ENCODE measurements at regions not wholly inside any gene's neighbourhood (a gene's known extent, or its start where the extent isn't known, plus 50 kb on each side); places are given as distances from the start of the nearest gene placed in this dataset.

GRCh38 chr1:82110366-82111254 lies 309.9 kb downstream of the ADGRL2 start:
- no peaks in the 10 kb centered on the region for H3K27me3 ChIP-seq
- WGBS, 2 donors = 44 to 53% methylated on average over 4 of the region's 4 CpGs
- TF ChIP-seq CTCF (IDR thresholded peaks at IDR 0.05) (no peak), POLR2A (IDR thresholded peaks at IDR 0.05) (no peak)
- H3K27ac ChIP-seq = no peak overlapping the region
- H3K9me3 ChIP-seq = no peaks in the 10 kb centered on the region
- intact Hi-C loops (cut with DNase I) = no loop called here
- no peak overlapping the region for H3K4me3 ChIP-seq
- peaks cover 0 to 4% (median 0%) of the 10 kb centered on the region in 3 donors for H3K4me1 ChIP-seq
- DNase-seq = no peak
- H3K36me3 ChIP-seq = no peaks in the 10 kb centered on the region

GRCh38 chr1:82108843-82109242 lies 308.1 kb downstream of the ADGRL2 start:
- whole genome bisulfite sequencing, 2 donors = 50 to 86% methylated on average over 2 to 3 of the region's 3 CpGs
- DNase-seq = no peak
- Histone ChIP-seq H3K4me1 (peaks cover 0 to 4% (median 0%) of the 10 kb centered on the region in 3 donors), H3K9me3 (no peaks in the 10 kb centered on the region), H3K27me3 (no peaks in the 10 kb centered on the region), H3K27ac (no peak overlapping the region), H3K4me3 (no peak overlapping the region), H3K36me3 (no peaks in the 10 kb centered on the region)
- intact Hi-C loops (cut with DNase I) = no loop called here
- no peak for TF ChIP-seq POLR2A (IDR thresholded peaks at IDR 0.05)
- no peak for TF ChIP-seq CTCF (IDR thresholded peaks at IDR 0.05)

GRCh38 chr1:82106672-82107071 lies 305.9 kb downstream of the ADGRL2 start:
- Histone ChIP-seq H3K4me1 (peaks cover 0 to 4% (median 0%) of the 10 kb centered on the region in 3 donors), H3K9me3 (no peaks in the 10 kb centered on the region)
- intact Hi-C loops (cut with DNase I) = no loop called here

DNA sequence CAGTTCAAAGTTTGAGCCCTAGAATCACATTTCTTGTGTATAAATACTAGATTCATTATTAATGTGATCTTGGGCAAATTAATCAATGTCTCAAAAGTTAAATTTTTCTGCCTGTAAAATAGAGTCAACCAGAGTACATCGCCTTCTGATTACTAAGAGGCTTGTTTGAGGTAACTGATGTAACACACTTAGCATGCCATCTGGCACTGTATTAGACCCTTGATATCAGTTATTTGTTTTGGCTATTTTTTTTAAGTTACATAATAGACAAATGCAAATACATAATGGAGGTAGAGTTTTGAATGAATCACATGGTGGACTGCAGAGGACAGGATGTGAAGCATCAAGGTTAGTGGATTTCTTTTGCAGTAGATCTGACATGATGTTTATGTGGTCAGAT lies 298.4 kb downstream of the ADGRL2 start:
- intact Hi-C loops (cut with DNase I) = no loop called here
- no peak for DNase-seq
- no peaks in the 10 kb centered on the region for H3K27me3 ChIP-seq
- TF ChIP-seq CTCF (IDR thresholded peaks at IDR 0.05) = no peak
- no peak for TF ChIP-seq POLR2A (IDR thresholded peaks at IDR 0.05)
- no peak overlapping the region for H3K27ac ChIP-seq
- no peaks in the 10 kb centered on the region for H3K36me3 ChIP-seq
- no peaks in the 10 kb centered on the region for H3K9me3 ChIP-seq
- H3K4me1 ChIP-seq = no peaks in the 10 kb centered on the region
- no peak overlapping the region for H3K4me3 ChIP-seq
- WGBS, 2 donors = 83 to 85% methylated on average over 1 of the region's 1 CpG

More at GRCh38 chr1:82106672-82107071, 305.9 kb downstream of the ADGRL2 start:
- no peaks in the 10 kb centered on the region for H3K36me3 ChIP-seq
- no peak for DNase-seq
- H3K27ac ChIP-seq = no peak overlapping the region
- H3K4me3 ChIP-seq = no peak overlapping the region
- TF ChIP-seq POLR2A (IDR thresholded peaks at IDR 0.05) (no peak), CTCF (IDR thresholded peaks at IDR 0.05) (no peak)
- no peaks in the 10 kb centered on the region for H3K27me3 ChIP-seq
- 75 to 88% methylated on average over 1 of the region's 1 CpG for WGBS, 2 donors

GRCh38 chr1:82094136-82094535 lies 293.4 kb downstream of the ADGRL2 start:
- no peak for DNase-seq
- Histone ChIP-seq H3K27ac (no peak overlapping the region), H3K36me3 (no peaks in the 10 kb centered on the region), H3K4me3 (no peak overlapping the region), H3K4me1 (no peaks in the 10 kb centered on the region), H3K27me3 (no peaks in the 10 kb centered on the region), H3K9me3 (no peaks in the 10 kb centered on the region)
- intact Hi-C loops (cut with DNase I) = no loop called here
- WGBS, 2 donors = 82 to 87% methylated on average over 2 of the region's 2 CpGs
- TF ChIP-seq CTCF (IDR thresholded peaks at IDR 0.05) (no peak), POLR2A (IDR thresholded peaks at IDR 0.05) (no peak)
